ENCODE measurements at regions not wholly inside any gene's neighbourhood (a gene's known extent, or its start where the extent isn't known, plus 50 kb on each side); places are given as distances from the start of the nearest gene placed in this dataset.

DNA sequence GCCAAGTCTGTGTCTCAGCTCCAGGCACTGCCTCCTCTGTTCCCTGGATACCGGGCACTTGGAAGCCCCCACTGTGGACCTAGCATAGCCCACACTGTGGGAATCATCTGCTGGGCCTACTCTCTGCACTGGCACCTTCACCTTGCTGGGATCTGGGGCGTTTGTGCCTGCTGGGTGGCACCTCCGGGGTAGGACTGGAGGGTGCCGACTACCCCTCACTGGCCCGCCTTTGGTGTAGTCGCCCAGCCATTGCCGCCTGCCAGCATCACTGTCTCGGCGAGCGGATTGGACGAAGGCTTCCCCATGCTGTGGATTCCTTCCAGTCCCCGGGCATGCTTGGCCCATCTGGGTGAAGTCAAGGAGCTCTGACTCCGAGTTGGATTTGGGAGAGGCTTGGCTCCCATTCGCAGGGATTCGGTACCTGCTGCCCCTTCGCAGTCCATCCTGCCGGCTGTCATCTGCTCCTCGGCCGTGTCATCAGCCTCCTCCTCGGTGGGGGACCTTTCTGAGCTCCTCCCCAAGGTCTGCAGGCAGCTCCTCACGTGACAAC lies 180.6 kb upstream of the HDAC4 start:
- no peak for DNase-seq (ENCODE audit: low read depth in 3 of 3, low spot score in 1 of 3)

DNA sequence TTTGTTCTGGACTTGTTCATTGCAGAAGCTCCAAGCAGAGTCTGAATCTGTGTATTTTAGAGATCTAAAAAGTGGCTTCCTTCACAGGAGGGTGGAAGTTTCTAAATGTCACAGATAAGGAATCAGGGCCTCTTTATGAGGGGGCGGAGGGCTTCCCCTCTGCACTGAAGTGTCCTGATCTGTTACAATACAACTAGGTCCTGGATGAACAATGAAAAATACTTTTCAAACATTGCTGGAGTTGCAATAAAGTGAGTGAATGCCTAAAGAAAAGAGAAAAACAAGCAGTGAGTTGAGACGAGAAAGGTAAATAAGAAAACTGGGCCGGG lies 179.3 kb upstream of the HDAC4 start:
- DNase-seq (ENCODE audit: low read depth in 3 of 3, low spot score in 1 of 3) = no peak

DNA sequence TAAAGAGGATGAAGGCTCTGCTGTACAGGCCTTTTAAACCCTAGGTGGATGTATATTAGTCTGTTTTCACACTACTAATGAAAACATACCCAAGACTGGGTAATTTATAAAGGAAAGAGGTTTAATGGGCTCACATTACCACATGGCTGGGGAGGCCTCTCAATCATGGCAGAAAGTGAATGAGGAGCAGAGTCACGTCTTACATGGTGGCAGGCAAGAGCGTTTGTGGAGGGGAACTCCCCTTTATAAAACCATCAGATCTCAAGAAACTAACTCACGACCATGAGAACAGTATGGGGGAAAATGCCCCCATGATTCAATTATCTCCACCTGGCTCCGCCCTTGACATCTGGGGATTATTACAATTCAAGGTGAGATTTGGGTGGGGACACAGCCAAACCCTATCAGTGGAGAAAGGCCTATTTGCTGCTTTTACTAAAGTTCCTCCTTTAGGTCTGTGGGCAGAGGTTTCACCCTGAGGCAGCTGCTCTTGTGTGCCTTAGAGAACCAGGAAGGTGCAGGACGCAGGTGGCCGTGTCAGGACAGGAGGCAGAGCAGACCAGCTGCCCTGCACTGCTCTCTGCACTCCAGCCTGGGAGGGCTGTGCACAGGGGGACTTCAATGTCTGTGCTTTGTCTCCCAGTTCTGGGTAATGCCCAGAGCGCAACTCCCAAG lies 178.8 kb upstream of the HDAC4 start:
- no peak for DNase-seq (ENCODE audit: low read depth in 3 of 3, low spot score in 1 of 3)

DNA sequence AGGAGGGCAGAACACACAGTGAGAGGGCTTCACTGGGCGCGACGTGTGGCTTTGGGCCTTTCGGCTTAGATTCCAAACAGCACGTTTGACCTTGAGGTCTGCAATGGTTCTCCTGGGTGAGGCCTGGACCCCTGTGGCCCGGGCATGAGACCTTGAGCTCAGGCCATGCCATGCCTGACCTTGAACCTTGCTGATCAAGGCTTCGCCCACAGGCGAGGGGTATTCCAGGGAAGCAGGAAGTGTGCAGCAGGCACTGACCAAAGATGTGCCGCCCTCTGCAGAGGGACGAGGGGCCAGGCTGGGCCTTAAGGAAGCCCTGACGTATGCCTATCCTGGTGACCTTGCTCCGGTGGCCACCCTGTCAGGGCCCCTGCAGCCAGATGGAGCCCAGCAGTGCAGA lies 178.3 kb upstream of the HDAC4 start:
- DNase-seq (ENCODE audit: low read depth in 3 of 3, low spot score in 1 of 3) = no peak

DNA sequence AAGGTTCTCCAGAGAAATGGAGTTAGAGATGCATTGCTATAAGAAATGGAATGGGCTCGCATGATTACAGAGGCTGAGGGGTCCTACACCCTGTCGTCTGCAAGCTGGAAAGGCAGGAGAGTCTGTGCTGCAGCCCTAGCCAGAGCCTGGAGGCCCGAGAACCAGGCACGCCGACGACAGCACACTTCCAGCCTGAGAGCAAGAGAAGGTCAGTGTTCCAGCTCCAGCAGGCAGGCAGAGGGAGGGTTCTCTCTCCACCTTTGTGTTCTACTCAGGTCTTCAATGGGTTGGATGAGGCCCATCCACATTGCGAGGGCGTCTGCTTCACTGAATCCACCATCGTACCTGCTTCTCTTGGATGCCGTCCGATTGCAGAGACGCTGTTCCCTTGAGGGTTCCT lies 177.6 kb upstream of the HDAC4 start:
- no peak for DNase-seq (ENCODE audit: low read depth in 3 of 3, low spot score in 1 of 3)

DNA sequence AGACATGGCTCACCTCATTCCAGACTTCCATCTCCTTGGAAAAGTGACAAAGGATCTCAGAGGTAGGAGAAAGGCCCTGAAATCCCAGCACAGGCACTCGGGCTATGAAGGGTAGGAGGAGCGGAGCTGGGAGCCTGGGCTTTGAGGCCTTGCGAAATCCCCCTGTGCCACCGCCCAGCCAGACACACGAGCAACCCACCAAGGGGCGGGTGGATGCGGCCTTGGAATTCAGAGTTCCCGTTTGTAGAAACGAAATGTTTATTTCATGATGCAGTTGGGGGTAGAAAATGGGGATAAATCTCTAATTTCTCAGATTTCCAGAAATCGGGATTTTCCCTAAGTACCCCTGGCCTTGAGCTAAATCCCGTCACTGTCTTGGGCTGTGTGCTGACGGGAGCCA lies 177.1 kb upstream of the HDAC4 start:
- DNase-seq (ENCODE audit: low read depth in 3 of 3, low spot score in 1 of 3) = no peak

DNA sequence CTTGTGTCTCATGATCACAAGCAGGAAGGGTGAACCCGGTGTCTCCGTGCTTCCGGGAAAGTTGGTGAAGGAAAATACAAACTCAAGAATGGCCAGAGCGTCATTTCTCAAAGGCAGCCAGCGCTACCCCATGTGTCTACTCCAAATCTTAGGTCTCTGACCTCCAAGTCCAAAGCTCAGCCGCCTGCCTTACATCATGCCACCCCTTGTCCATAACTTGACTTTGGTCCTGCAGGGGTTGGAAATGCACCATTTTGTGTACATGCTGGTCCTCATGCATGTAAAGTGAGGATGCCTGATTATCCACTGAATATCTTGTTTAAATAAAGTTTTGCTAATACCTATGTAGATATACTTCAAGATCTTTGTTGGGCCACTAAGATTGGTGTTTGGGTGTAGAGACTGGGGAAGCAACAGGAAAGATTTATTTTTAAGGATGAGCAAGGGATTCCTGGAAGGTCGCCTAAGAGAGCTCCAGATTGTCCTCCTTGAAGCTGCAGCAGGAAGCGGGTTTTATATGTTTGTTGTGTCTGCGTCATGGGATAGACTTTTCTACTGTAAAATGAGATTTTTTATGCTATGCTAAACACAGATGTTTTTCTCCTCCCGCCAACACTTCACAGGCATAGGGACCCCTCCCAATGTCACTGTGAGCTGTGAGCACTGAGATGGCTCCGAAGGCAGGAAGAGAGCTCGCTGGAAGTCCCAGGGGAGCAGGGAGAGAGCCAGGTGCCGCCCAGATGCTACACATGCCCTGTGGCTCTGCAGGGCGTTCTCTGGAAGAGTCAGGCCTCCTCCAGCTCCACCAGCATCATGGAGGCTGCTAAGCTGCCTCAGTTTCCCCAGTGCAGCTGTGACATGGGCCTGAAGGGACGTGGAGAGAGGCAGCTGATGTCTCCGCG lies 176.2 kb upstream of the HDAC4 start:
- DNase-seq (ENCODE audit: low read depth in 3 of 3, low spot score in 1 of 3) = no peak

DNA sequence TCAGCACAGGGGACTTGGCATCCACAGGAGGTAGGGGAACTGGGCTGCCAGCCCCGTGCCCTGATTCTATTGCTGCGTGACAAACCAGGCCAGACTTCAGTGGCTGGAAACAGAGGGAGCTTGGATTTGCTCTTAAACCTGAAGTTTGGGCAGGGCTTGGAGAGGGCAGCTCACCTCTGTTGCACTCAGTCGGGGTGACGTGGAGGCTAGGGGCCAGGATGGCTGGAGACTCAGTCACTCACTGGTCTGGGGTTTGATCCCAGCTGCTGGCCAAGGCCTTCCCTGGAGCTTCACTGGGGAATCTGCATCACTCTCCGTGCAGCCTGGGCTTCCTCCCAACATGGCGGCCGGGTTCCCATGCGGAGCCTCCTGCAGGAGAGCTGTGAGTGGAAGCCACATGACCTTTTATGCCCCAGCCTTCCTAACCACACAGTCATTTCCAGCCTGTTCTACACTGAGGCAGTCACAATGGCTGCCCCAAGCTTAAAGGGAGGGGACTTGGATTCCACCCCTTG lies 175.2 kb upstream of the HDAC4 start:
- DNase-seq (ENCODE audit: low read depth in 3 of 3, low spot score in 1 of 3) = no peak

DNA sequence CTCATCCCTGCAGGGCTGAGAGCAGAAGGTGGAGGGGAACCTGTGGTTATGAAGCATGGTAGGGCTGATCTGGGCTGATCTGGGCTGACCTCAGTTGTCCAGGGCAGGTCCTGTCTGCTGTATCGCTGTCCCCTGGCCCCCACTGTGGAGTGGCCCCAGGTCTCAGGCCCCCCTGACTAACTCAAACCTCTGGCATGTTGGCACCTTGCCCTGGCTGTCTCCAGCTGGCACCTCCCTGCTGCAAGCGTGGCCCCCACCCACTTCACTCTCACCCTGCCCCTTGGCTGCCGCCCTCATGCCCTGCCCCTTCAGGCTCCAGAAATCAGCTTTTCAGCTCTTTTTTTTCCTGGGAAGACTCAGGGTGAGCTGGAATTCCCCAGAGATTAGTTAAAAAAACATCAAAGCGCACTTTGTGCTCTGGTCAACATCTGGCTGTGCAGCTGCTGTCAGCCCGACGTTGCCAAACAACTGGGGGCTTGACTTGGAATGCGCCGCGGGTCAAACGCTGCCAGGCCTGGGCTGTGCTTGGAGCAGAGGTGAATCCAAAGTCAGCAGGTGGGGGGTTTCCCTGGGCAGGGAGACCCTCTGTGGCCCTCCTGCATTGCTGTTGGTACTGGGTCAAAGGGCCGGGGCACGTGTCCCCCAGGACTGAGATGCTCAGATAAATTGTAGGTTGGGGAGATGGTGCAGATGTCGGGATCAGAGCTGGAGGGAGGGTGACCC lies 173.8 kb upstream of the HDAC4 start:
- no peak for DNase-seq (ENCODE audit: low read depth in 3 of 3, low spot score in 1 of 3)

DNA sequence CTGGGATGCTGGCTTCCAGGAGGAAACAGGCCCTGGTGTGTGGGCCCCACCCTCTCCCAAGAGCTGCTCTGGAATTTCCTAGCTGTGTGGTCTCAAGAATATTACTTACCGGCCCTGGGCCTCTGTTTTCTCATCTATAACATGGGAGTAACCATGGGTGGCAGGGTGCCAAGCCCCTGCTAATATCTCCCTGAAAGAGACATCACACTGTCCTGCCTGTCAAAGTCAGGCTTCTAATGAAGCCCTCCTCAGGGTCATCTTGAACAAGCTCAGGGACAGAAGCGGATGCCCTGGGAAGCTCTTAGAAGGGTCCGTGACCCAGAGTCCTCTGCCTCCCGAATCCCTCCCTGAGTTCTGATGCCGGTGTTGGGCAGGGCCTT lies 173.2 kb upstream of the HDAC4 start:
- DNase-seq (ENCODE audit: low read depth in 3 of 3, low spot score in 1 of 3) = no peak

DNA sequence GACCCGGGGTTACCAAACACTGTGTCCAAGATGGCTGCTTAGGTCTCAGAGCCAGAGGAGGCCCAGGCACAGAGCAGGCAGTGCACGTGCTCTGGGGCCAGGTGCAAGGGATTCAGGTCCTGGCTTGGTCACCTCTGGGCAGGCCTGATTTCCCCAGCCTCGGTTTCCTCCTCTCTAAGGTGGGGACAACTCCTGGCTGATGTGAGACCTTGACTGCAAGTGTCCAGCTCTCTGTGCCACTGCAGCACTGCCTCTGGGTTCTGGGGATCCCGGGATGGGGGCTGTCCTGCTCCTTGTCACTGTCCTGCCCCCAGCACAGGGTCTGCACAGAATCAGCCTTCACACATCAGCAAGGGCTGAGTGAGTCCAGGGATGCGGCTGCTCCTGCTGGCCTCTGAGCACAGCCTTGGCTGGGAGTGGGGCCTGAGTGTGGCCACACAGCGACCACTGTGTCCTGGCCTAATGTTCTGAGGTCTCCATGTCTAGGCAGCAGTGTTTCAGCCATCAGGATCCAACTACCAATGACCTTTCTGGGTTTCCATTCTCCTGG lies 170.2 kb upstream of the HDAC4 start:
- no peak for DNase-seq (ENCODE audit: low read depth in 3 of 3, low spot score in 1 of 3)

DNA sequence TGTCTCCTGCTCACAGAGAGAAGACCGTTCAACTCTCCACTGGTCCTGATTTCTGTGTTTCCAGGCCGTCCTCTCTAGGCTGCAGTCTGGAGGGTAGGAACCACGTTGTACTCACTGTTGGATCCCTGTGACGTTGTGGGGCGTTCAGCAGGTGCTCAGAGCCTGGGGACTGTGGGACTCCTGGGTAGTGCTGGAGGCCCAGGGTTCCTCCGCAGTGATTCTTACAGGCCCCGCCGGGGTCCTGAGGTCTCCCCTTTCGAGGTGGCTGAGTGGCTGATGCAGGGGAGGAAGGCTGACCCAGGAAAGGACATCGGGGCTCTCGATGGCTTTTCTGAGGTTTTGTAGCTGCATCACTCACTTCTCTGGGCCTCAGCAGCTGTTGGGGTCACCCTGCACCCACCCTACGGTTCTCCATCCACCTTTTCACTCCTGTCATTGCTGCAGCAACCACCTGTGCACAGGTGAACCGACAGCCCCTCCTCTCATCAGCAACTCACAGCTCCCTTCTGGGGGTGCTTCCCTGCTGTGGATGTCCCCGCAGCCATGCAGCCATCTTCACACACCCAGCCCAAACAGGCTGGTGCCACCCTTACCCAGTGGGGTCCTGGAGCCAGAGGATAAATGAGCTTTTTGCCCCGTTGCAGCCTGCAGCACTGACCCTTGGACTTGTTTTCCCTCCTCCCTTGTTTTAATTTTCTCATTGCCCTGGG lies 169.6 kb upstream of the HDAC4 start:
- no peak for DNase-seq (ENCODE audit: low read depth in 3 of 3, low spot score in 1 of 3)

DNA sequence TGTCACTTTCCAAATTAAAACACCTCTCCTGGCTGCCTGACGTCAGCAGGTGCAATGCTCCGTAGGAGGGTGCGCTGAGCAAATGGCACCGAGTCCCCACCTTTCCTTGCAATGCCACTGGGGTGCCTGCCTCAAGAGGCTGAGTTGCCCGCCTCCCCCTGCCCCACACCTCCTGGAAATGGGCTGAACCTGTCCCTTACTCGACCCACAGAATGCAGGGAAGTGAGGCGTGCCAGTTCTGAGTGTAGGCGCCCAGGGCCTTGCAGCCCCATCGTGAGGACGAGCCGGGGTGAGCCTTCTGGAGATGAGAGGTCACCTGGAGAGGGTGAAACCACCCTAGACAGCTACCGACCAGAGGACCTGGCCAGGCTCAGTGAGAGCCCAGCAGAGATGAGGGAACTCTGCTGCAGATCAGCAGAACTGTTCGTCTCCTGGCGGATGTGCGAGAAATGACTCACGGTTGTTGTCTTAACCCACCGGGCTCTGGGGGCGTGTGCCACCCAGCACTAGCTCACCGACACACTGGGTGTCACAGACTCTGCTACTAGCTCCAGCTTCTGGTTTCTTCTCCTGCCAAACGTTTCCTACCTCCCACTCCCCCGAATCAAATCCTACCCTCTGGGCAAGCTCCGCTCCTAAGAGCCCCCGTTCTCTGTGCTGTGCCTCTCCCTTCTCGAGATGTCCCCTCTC lies 168.7 kb upstream of the HDAC4 start:
- no peak for DNase-seq (ENCODE audit: low read depth in 3 of 3, low spot score in 1 of 3)

DNA sequence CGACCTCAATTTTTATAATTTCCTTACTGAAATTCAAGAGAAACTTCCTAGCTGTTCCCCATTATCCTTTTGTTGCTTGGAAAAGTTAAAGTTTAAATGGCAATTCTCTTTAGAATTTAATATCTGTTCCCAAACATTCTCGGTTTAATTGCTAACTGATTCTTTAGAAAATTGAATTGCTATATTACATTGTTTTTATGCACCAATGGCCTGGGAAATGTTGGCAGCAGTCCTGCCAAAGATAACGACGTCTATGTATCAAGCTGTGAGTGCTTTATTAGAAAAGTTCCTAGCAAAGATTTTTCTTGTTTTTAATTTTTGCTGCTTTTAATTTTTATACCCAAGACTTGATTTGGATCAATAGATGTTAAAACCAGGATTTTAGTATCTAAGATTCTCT lies 167.8 kb upstream of the HDAC4 start:
- no peak for DNase-seq (ENCODE audit: low read depth in 3 of 3, low spot score in 1 of 3)

DNA sequence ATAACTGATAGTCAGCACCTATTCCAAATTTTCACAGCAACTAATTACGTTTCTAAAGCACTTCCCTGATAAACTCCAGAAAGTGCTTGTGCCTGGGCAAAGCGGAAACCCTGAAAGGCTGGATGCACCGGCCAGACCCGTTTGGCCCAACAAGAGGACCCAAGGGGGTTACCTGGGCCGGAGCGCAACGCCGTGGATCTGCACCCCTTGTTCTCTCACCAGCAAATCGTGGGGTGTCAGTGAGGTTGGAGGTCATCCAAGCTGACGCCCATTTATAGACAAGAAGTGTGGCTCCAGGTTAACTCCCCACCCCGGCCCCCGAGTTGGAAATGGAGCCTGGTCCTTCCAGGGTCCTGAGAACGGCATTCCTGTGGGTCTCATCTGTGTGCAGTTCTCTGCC lies 167.0 kb upstream of the HDAC4 start:
- no peak for DNase-seq (ENCODE audit: low read depth in 3 of 3, low spot score in 1 of 3)

DNA sequence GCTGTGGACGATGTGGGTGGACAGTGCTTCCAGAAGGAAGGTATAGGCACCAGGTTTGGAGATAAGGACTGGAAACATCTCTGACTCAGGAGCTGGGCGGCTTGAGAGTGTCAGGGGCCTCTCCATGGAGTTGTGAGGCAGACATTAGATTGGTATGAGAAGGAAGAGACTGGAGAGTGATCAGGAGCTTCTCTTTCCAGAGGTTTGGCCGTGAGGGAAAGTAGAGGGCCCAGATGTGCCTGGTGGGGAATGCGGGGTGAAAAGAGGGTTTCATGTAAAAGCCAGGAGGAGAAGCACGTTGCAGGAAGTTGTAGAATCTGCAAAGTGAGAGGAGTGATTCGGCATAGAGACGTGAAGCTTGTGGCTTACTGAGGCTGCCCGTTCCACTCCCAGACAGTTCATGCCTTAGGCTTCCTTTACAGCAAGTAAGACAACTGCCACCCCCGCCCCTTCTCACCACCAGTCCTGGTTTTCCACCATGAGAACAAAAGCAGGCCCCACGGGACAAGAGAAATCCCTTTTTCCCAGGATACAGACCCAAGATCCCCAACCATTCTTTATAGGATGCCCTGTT lies 166.3 kb upstream of the HDAC4 start:
- DNase-seq (ENCODE audit: low read depth in 3 of 3, low spot score in 1 of 3) = no peak

DNA sequence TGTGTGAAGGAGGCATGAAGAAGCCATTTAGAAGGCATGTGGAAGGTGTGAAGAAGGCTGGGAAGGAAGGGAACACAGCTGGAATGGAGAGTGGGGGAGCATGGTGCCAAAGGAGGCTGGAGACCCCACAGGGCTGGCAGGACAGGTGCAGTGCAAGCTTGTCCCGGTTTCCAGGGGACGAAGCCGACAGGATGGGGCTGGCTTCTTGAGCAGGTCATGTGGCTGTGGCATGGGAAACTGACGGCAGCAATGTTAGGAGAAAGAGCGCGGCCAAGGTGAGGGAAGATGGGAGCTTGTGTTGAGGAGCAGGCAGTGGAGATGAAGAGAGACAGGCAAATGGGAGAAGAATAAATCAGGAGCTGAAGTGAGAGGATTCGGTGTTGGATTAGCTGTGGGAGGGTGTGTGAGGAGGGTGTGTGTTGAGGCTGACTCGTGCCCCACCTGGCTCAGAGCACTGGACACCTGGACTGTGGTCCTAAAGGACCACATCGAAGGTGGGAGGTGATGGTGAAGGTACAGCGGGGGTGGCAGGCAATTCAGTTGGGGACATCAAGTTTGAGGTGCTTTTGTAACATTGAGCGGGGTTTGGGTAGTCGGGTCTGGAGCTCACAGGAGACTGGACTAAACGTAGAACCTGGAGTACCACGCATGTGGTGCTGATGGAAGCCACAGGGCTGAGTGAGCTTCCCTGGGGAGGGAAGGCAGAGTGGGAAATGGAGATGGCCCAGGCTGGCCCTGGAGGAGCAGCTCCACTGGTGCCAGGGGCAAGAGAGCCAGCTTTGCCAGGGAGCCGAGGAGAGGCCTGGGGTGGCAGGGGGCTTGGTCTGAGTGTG lies 165.6 kb upstream of the HDAC4 start:
- no peak for DNase-seq (ENCODE audit: low read depth in 3 of 3, low spot score in 1 of 3)

DNA sequence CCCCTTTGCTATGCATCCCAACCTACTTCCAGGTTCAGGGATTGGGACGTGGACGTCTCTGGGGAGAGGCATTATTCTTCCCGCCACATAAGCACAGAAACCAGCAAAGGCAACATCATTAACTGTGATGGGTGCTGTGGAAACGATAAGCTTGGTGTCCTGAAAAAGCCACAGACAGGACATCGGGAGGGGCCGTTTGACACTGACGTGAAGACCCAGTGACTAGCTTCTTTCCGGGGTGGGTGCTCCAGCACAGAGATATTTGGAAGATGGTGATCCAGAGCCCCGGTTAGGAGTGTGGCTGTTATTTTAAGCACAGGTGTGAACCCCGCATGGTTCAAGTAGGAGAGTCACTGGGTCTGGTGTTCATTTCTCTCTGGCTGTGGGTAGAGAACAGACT lies 163.8 kb upstream of the HDAC4 start:
- DNase-seq (ENCODE audit: low read depth in 3 of 3, low spot score in 1 of 3) = no peak

DNA sequence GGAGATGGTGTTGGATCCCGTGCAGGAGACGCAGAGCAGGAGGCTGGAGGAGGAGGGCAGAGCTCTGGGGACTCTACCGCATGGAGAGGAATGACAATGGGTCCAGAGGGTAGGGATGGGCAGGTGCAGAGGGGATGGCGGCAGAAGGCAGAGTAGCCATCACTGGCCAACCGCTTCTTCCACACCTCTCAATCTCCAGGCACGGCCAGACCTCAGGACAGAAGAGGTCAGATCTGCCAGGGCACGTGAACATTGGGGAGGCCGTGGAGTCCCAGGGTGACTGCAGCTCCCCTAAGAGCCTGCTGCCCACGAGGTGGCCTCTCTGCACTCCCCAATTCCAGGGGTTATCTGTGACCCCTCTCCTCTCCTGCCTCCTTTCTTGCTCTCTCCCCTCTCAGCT lies 162.7 kb upstream of the HDAC4 start:
- no peak for DNase-seq (ENCODE audit: low read depth in 3 of 3, low spot score in 1 of 3)
